GM19452 (cell line): ENCODE measurements at regions not wholly inside any gene's neighbourhood (a gene's known extent, or its start where the extent isn't known, plus 50 kb on each side); places are given as distances from the start of the nearest gene placed in this dataset.
"Not testable (repeated sequence)": the region's sequence is repeated elsewhere in the genome, so short reads cannot be mapped to it uniquely, and the experiment has no call there.

ENCODE experiments used
- ATAC-seq: cut with Tn5 transposase; IDR thresholded peaks from one replicate; pipeline ENCODE4 v1.9.1; 2021; ENCODE audit not compliant: unreplicated experiment

DNA sequence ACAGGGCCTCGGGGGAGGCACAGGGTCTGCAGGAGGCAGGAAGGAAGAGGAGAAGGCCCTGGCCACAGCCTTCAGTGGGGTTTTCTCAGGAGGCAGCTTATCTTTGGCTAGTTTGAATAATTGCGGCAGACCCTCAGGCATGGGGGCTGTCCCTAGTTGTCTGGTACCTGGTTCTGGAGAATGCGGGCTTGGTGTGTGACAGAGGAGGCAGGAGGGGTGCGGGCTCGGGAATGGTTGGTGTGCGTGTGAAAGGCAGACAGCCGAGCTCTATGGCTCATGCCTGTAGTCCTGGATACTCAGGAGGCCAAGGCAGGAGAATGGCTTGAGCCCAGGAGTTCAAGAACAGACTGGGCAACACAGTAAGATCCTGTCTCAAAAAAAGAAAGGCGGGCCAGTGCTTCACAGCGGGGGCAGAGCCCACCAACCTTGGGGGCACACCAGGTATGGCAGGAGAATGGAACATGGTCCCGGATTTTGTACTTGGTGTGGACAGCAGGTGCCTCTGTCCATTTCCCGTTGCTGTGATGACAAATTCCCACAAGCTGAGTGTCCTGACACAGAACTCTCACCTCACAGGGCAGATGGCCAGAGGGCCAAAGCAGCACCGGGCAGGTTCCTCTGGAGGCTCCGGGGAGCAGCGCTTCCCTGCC lies 640.6 kb downstream of the TBC1D22A start:
- ATAC-seq = no peak

DNA sequence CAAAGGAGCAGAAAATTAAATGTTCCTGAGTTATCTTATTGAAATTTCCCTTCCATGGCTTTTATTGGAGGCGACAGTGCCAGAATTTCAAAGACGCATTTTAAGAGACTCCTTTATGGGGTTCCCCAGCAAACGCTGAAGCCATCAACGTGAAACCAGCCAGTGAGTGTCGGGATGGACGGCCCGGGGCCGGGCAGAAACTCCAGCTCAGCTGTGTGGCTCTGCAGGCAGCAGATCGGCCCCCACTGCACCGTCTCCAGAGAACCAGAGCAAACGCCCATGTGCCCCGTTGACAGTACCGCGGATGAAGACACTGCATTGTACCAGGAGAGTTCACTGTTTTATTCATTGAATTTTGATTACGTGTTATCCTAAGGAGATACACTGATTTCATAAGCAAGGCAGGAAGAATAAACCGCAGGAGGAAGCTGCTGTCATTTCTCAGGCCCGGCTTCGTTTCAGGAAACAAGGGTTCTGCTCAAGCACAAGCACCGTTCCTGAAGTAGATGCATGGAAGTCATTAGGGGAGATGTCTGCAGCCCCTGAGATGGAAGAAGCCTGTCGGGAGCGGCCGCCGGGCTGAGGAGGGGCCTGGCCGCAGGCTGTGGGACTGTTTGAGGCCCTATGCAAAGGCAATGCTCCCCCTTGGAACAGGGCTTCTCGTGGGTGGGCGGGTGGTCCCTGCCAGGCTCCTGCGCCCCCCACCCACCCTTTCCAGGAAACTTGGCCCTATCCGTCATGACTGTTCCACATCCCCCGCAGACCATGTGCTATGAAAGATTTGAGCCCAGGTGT lies 639.7 kb downstream of the TBC1D22A start:
- no peak for ATAC-seq

DNA sequence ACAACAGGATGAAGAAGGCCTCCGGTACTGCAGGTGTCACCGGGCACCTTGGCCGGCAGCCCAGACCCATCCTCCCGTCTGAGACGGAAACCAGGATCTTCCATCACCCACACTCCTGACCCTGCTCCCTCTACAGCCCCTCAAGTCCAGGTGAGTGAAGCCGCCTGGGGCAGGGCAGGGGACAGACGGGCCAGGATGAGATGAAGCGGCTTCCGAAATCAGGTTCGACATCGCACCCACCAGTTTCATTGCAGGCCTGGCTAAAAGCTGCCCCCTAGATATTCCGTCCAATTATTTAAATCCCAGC lies 639.1 kb downstream of the TBC1D22A start:
- no peak for ATAC-seq

DNA sequence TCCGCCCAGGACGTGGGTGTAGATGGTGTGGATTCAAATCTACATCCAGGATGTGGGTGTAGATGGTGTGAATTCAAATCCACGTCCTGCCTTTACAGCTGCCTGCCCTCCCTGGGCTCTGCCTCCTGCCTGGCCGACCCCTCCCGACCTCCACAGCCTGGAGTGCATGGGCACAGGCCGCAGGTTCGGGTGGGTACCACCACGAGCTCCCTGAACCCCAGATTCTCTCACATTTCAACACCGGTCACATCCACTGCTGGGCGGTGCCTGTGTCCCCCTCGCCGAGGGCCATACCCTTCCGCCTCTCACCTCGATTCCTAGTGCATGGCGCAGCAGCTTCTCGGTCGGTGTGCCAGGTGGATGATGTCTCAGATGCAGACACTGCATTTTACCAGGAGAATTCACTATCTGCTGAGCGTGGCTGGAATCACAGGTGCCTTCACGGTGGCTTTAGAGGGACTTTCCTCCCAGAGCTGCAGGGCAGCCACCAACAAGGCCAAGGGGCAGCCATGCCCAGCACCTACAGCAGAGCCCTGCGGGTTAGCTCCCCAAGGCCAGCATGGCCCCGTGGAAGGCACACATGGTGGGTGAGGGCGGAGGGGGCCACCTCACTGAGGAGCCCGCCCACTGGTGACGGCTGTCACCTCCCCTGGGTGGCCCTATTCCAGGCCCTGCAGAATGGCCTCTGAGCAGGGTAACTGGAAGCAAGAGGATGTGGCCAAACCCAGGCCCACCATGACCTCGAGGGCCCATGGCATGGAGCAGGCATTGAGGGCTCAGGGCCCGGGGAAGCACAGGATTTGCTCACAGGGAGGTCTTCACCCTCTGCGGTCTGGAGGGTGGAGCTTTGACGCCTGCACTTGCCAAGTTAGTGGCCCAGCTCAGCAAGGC lies 638.5 kb downstream of the TBC1D22A start:
- no peak for ATAC-seq

DNA sequence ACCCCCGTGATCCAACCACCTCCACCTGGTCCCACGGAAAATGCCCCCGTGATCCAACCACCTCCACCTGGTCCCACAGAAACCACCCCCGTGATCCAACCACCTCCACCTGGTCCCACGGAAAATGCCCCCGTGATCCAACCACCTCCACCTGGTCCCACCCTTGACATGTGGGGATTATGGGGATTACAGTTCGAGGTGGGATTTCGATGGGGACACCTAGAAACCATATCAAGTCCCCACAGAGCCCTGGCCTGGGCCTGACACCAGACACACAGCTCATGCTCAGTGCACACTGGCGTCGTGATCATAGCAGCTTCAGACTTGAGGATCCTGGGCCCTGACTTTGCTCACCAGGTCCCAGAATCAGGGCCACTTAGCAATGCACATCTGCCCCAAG lies 637.7 kb downstream of the TBC1D22A start:
- not testable (repeated sequence) for ATAC-seq

DNA sequence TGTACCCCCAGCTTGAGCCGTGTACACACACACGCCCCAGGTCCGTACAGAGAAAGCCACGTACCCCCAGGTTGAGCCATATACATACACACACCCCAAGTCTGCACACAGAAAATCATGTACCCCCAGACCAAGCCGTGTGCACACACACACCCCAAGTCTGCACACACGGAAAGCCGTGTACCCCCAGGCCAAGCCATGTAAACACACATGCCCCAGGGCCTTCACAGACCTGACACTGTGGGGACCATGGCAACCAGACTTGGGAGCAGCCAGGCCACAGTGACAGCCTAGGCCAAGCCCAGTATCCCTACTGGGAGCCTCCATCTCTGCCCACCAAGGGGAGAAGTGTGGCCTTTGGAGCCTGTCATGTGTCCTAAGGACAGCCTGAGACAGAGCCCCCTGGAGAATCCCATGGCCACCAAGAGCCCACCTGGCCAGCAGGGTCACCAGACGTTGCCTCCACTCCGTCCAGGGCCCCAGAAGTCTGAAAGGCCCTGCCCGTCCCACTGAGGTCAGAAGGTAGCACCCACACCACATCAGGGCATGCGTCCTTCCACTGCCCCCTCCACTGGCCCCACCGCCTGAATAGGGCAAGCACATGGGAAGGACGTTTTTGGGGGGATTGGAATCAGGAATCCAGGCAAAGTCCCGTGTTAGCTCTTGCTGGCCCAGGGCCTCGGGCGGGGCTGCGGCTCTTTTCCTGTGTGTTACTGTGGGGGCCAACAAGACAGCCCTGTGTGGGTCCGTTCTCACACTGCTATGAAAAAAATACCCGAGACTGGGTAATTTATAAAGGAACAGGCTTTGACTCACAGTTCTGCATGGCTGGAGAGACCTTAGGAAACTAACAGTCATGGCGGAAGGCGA lies 636.7 kb downstream of the TBC1D22A start:
- no peak for ATAC-seq

DNA sequence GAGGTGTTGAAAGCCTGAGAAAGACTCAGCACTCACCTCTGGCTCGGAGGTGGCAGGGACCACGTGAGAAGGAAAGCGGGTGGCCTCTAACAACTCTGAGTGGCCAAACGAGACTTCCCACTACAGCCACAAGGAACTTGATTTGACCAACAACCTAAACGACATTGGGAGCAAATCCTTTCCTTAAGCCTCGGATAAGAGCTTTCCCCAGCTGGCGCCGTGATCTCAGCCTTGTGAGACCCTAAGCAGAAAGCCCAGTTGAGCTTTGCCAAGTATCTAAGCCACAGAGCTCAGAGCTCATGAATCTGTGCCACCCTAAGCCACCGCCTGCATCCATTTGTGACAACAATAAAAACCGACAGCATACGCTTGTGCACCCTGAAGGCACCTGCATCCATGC lies 636.0 kb downstream of the TBC1D22A start:
- ATAC-seq = no peak

DNA sequence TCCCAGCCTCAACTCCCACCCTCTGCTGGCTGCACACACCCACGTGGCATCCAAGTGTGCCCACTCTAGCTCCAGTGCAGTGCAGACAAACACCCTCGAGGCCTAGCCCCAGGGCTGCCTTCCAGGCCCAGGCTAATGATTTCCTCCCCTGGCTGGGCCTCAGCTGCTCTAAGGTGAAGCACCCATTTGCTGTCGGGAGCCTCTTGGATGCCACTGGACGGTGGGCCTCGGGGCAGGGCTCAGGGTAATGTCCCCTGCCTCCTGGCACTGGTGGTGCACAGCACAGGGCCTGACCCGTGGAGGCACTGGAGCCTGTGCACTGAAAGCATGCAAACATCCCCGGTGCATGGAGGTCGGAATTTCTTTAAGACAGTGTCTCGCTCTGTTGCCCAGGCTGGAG lies 635.2 kb downstream of the TBC1D22A start:
- no peak for ATAC-seq

DNA sequence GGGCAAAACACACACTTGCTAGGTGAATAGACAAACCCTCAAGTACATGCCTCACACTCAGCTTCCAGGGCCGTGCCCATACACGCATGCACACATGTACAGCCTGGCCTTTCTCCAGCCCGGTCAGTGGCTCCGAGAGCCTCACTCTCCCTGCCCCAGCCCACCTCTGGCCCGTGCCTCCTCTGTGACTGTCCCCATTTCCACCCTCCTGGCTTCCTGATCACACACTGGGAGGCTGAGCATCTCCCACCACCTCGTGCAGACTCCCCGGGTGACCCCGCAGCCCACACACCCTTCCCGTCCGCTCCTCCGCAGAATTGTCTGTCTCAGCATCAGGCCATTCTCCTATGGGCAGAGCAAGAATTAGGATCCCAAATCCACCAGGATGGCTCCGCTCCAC lies 634.1 kb downstream of the TBC1D22A start:
- ATAC-seq = no peak

DNA sequence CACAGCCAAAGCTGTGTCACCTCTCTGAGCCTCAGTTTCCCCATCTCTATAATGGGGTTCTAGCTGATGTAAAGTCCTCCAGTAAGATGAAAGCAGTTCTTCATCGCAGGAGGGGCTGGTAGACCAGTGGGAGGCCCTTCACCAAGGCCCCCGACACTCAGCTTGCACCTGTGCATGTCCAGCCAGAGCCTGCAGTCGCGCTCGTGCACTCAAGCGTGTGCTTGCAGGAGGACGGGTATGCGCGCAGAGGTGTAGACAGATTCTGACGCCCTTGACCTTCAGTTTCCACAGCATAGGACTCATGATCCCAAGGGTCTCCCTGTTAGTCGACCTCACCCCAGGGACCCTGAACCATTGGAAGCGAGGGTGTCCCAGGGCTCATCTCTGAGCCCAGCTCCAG lies 633.7 kb downstream of the TBC1D22A start:
- ATAC-seq = no peak

DNA sequence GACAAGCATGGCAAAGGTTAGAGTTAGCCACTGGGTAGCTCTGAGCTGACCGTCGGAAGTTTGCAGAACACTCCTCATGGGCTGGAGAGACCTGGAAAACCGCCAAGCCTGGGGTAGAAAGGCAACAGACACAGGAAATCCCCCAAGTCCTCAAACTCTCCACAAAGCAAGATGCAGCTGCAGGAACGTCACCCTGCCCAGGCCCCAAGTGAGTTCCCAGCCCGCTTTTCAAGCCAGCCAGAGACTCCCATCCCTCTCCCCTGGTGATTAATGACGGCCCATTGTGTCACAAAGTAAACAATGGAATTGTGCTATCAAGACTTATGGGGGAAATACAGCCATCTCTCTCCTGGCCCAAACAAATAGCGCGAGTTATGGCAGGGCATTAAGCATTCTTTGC lies 633.0 kb downstream of the TBC1D22A start:
- ATAC-seq = no peak

DNA sequence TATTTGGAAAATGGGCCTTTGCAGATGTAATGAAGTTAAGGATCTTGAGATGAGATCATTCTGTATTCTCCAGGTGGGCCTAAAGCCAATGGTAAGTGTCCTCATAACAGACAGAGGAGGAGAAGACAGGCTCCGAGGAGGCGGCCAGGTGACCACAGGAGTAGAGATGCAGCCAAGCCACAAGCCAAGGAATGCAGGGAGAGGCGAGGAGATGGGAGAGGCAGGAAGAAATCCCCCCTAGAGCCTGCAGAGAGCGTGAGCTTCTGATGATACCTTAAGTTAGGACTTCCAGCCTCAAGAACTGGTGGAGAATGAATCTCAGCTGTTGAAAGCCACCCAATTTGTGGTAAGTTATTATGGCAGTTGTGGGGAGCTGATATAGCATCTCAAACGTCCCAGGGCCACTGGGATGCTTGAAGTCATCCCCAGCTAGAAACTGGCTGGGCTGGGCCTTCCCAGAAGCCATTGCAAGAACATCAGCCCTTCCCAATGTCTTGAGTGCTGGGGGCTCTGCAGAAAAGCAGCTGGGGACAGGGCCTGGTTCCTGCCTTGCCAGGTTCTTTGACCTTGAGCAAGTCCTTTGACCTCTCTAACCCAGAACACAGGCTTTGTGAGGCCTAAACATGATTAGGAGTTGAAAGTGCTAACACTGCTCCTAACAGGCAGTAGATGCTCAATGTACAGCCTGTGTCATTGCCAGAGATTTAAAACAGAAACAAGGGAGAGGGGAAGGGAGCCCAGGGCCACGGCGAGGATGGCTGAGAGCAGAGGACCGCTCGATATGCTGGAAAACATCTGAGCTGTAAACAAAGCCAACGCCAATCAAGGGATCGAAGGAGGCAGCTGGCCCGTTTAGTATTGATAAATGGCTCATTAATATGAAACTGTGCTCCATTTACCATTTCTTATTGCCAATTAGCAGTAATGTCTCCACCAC lies 632.3 kb downstream of the TBC1D22A start:
- ATAC-seq = no peak

DNA sequence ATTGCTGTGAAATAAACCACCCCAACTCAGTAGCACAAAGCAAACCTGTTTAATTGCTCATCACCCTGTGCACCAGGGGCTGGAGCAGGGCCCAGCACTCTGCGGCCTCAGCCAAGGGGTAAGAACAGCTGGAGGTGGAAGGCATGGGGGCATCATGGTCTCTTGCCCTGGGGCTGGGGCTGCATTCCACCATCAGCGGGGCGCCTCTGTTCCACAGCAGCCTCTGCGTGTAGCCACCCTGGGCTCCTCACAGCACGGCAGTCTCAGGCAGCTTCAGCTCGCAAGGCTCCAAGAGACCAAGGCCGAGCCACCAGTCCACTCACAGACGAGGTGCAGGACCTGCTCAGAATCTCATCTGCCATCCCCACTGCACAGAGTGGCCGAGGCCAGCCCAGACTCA lies 630.7 kb downstream of the TBC1D22A start:
- no peak for ATAC-seq

DNA sequence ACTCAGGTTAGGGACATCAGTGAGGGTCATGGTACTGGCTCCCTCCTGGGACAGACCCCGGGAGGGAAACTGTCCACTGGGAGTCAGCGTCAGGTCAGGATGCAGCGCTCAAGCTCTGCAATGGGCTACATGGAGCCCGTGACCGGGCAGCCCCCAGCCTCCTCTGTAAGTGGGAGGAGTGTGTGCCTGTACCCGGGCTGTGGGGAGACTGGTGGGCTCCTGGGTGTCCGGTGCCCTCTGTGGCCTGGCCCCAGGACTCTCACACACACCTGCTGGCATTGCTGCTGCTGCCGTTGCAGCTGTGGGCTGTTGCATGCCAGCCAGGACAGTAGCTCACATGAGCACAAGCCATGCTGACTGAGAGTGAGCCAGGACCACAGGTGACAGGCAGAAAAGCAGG lies 630.3 kb downstream of the TBC1D22A start:
- no peak for ATAC-seq

DNA sequence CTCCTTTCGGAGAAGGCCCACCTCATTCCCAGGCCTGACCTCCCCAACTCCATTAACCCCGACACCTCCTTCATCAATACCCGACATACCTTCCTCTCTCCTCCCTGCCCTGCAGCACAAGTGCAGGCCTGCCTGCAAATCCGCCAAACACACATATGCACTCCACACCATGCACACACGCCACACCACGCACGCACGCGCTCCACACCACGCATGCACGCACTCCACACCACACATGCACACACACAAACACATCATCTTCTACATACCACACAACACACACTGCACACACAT lies 629.6 kb downstream of the TBC1D22A start:
- no peak for ATAC-seq

DNA sequence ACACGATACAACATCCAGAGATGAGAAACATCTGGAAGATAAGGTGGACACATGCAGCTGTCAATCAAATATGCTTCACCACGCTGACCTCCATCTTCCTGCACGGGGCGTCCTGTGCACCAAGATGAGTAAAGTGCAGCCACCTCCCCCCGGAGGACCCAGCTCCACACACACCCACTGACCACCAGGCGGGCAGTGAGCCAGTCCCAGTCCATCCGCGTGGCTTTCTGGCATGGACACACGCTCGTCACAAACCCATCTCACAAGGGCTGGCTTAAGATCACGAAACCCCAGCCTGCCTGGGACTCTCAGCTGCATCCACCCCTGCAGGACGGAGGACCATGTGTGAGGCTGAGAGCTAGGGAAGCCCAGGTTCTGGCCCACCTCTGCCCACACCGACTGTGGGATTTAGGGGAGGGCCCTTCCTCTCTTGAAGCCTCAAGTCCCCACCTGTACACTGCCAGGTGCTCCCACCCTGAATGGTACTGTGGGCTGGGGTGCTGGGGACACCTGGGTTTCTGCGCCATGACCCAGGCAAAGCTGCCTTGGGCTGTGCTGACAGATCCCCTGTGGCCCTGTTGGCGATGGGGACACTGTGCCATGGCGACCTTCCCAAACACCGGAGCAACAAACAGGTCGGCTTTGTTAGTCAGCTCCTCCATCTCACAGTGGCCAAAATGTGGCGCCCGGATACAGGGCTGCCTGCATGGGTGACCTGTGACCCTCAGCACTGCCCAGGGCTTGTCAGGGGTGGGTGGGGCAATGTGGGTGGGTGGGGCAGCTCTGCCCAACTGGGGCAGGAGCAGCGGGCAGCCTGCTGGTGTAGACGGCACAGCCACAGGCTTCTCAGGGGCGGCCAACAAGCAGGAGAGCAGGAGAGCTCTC lies 629.0 kb downstream of the TBC1D22A start:
- no peak for ATAC-seq

DNA sequence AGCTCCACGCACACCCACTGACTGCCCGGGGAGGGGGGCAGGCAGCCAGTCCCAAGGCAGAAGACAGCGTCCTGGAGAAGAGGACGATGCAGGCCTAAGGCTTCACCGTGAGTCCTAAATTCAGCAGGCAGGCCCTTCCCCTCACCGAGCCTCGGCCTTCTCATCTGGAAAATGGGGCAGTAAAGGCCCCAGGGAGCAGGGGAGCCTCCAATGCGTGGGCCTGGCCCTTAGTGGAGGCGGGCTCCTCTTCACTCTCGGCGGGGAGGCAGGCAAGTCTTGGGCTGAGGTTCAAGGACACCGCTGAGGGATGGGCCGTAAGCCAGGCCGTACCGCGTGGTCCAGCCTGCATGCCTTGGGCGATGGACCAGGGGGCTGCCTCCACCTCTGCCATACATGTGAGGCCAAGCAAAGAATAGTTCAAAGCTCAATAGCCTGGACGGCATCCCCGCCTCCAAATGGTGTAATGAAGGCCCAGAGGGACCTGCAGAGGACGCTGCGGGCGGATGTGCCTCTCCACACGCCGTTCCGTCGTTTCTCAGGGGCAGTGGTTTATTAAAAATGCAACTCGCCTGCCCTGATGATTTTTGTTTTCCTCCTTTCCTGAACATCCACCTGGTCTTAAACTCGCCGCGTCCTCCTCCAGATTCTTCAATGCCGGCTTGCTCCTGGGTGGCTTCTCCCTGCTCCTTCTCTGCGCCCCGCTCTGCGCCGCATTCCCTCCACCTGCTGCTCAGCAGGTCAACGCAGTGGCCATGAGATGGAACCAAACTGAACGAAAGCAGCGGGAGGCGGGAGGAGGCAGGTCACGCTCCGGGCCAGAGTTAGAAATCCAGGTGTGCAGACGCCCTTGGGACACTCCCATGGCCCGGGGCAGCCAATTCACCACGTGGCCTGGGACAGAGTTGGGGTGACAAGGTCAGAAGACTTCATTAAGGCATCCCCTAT lies 627.8 kb downstream of the TBC1D22A start:
- ATAC-seq = no peak

DNA sequence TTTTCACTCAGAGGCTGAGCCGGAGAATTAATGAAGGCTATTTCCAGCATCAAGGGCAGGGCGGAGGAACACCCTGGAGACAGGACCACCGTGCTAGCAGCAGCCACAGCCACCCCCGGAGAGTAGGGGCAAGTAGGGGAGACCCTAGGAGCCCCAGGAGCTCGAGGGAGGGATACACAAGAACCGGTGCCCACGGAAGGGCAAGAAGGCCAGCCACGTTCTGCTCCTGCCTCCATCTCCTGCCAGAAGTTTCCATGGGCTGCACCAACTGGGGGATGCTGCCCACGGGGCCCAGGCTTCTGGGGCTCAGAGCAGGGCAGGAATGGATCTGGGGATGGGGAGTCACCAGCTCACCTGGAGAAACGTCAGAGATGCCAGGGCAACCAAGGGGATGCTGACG lies 626.8 kb downstream of the TBC1D22A start:
- ATAC-seq = no peak
